BLaER1 (cell line): ENCODE measurements at regions not wholly inside any gene's neighbourhood (a gene's known extent, or its start where the extent isn't known, plus 50 kb on each side); places are given as distances from the start of the nearest gene placed in this dataset.

Experiments used
- H3K27ac ChIP-seq: shearing (Covaris generic); formaldehyde crosslinking; 2 replicates; pipeline ENCODE4 v1.8.1; 2022
- H3K27me3 ChIP-seq: shearing (Covaris generic); formaldehyde crosslinking; 2 replicates; pipeline ENCODE4 v1.8.1; 2022
- H3K36me3 ChIP-seq: shearing (Covaris generic); formaldehyde crosslinking; 2 replicates; pipeline ENCODE4 v1.8.1; 2022
- H3K4me1 ChIP-seq: shearing (Covaris generic); formaldehyde crosslinking; 2 replicates; pipeline ENCODE4 v1.8.1; 2022
- H3K4me2 ChIP-seq: shearing (Covaris generic); formaldehyde crosslinking; 2 replicates; pipeline ENCODE4 v1.8.1; 2022
- H3K4me3 ChIP-seq: shearing (Covaris generic); formaldehyde crosslinking; 2 replicates; pipeline ENCODE4 v1.8.1; 2022
- H3K9ac ChIP-seq: shearing (Covaris generic); formaldehyde crosslinking; 2 replicates; pipeline ENCODE4 v1.8.1; 2022
- H3K9me3 ChIP-seq: shearing (Covaris generic); formaldehyde crosslinking; 2 replicates; pipeline ENCODE4 v1.8.1; 2022
- H4K20me1 ChIP-seq: shearing (Covaris generic); formaldehyde crosslinking; 2 replicates; pipeline ENCODE4 v1.8.1; 2022
- Cebpa-rat ChIP-seq: shearing (Covaris generic); IDR thresholded peaks from 2 replicates; pipeline ENCODE4 v1.8.1; 2022

GRCh38 chr2:228902176-228902575 lies 368.9 kb downstream of the PID1 start:
- Histone ChIP-seq H3K27me3 (no peaks in the 10 kb centered on the region), H3K9me3 (no peaks in the 10 kb centered on the region), H3K9ac (no peak overlapping the region), H3K4me2 (no peak overlapping the region), H4K20me1 (no peaks in the 10 kb centered on the region), H3K4me1 (no peaks in the 10 kb centered on the region), H3K36me3 (no peaks in the 10 kb centered on the region), H3K27ac (no peak overlapping the region), H3K4me3 (no peak overlapping the region)
- no peak for TF ChIP-seq Cebpa-rat

- Histone ChIP-seq H3K36me3 (no peaks in the 10 kb centered on the region), H3K9ac (no peak overlapping the region), H4K20me1 (no peaks in the 10 kb centered on the region), H3K4me3 (no peak overlapping the region), H3K27me3 (no peaks in the 10 kb centered on the region), H3K27ac (no peak overlapping the region), H3K4me1 (no peaks in the 10 kb centered on the region), H3K9me3 (peaks cover 5% of the 10 kb centered on the region; the same call in 1 of the 2 replicates), H3K4me2 (no peak overlapping the region)
- TF ChIP-seq Cebpa-rat = no peak
Observed at GRCh38 chr2:228901531-228901930, 369.6 kb downstream of the PID1 start.

GRCh38 chr2:228878138-228878537 lies 392.9 kb downstream of the PID1 start:
- Histone ChIP-seq H3K27ac (no peak overlapping the region), H4K20me1 (no peaks in the 10 kb centered on the region), H3K4me2 (no peak overlapping the region), H3K9me3 (peaks cover 25% of the 10 kb centered on the region), H3K9ac (no peak overlapping the region), H3K4me1 (peaks cover 15% of the 10 kb centered on the region), H3K27me3 (no peaks in the 10 kb centered on the region), H3K4me3 (no peak overlapping the region), H3K36me3 (no peaks in the 10 kb centered on the region)
- TF ChIP-seq Cebpa-rat = no peak

GRCh38 chr2:228876276-228876675 lies 394.8 kb downstream of the PID1 start:
- no peak overlapping the region for H3K4me3 ChIP-seq
- no peak overlapping the region for H3K9ac ChIP-seq
- no peaks in the 10 kb centered on the region for H3K27me3 ChIP-seq
- H3K4me2 ChIP-seq = no peak overlapping the region
- H3K36me3 ChIP-seq = no peaks in the 10 kb centered on the region
- TF ChIP-seq Cebpa-rat = no peak
- peaks cover 31% of the 10 kb centered on the region for H3K9me3 ChIP-seq
- no peaks in the 10 kb centered on the region for H4K20me1 ChIP-seq
- peaks cover 15% of the 10 kb centered on the region for H3K4me1 ChIP-seq
- H3K27ac ChIP-seq = no peak overlapping the region

- peaks cover 31% of the 10 kb centered on the region for H3K9me3 ChIP-seq
- no peak overlapping the region for H3K27ac ChIP-seq
- no peaks in the 10 kb centered on the region for H4K20me1 ChIP-seq
- H3K9ac ChIP-seq = no peak overlapping the region
- H3K4me1 ChIP-seq = peaks cover 15% of the 10 kb centered on the region
- no peaks in the 10 kb centered on the region for H3K36me3 ChIP-seq
- no peaks in the 10 kb centered on the region for H3K27me3 ChIP-seq
- H3K4me2 ChIP-seq = peak overlapping the region; percentile 64
- H3K4me3 ChIP-seq = no peak overlapping the region
- TF ChIP-seq Cebpa-rat = no peak
Observed at GRCh38 chr2:228875152-228875900, 395.8 kb downstream of the PID1 start.

- Histone ChIP-seq H3K9me3 (peaks cover 41% of the 10 kb centered on the region), H3K4me1 (peaks cover 18% of the 10 kb centered on the region), H3K27ac (no peak overlapping the region), H3K4me2 (no peak overlapping the region), H3K4me3 (no peak overlapping the region), H4K20me1 (no peaks in the 10 kb centered on the region), H3K36me3 (peaks cover 9% of the 10 kb centered on the region; the same call in 1 of the 2 replicates), H3K27me3 (no peaks in the 10 kb centered on the region), H3K9ac (no peak overlapping the region)
- no peak for TF ChIP-seq Cebpa-rat
Observed at GRCh38 chr2:228871012-228871411, 400.1 kb downstream of the PID1 start.

- H3K9ac ChIP-seq = no peak overlapping the region
- H3K4me2 ChIP-seq = no peak overlapping the region
- H3K4me3 ChIP-seq = no peak overlapping the region
- H4K20me1 ChIP-seq = no peaks in the 10 kb centered on the region
- H3K27ac ChIP-seq = no peak overlapping the region
- TF ChIP-seq Cebpa-rat = no peak
- H3K4me1 ChIP-seq = peaks cover 19% of the 10 kb centered on the region
- H3K36me3 ChIP-seq = peaks cover 13% of the 10 kb centered on the region; the same call in 1 of the 2 replicates
- H3K27me3 ChIP-seq = no peaks in the 10 kb centered on the region
- peaks cover 52% of the 10 kb centered on the region for H3K9me3 ChIP-seq
Observed at GRCh38 chr2:228869636-228870264, 401.3 kb downstream of the PID1 start.

- H3K27ac ChIP-seq = no peak overlapping the region
- no peak overlapping the region for H3K4me3 ChIP-seq
- no peak overlapping the region for H3K4me2 ChIP-seq
- H3K27me3 ChIP-seq = no peaks in the 10 kb centered on the region
- TF ChIP-seq Cebpa-rat = no peak
- H3K9me3 ChIP-seq = peaks cover 45% of the 10 kb centered on the region
- H4K20me1 ChIP-seq = no peaks in the 10 kb centered on the region
- H3K4me1 ChIP-seq = peaks cover 39% of the 10 kb centered on the region
- peaks cover 13% of the 10 kb centered on the region; the same call in 1 of the 2 replicates for H3K36me3 ChIP-seq
- no peak overlapping the region for H3K9ac ChIP-seq
Observed at GRCh38 chr2:228867406-228867805, 403.7 kb downstream of the PID1 start.

GRCh38 chr2:228866781-228867180 lies 404.3 kb downstream of the PID1 start:
- H3K36me3 ChIP-seq = peaks cover 13% of the 10 kb centered on the region; the same call in 1 of the 2 replicates
- peak overlapping the region; percentile 54; the same call in 1 of the 2 replicates for H3K4me3 ChIP-seq
- no peaks in the 10 kb centered on the region for H4K20me1 ChIP-seq
- peak overlapping the region; percentile 79 for H3K27ac ChIP-seq
- H3K9me3 ChIP-seq = peaks cover 51% of the 10 kb centered on the region
- no peaks in the 10 kb centered on the region for H3K27me3 ChIP-seq
- no peak for TF ChIP-seq Cebpa-rat
- H3K4me1 ChIP-seq = peaks cover 44% of the 10 kb centered on the region
- no peak overlapping the region for H3K9ac ChIP-seq
- H3K4me2 ChIP-seq = no peak overlapping the region

GRCh38 chr2:228866044-228866443 lies 405.0 kb downstream of the PID1 start:
- Histone ChIP-seq H3K9me3 (peaks cover 47% of the 10 kb centered on the region), H3K4me1 (peaks cover 44% of the 10 kb centered on the region), H3K9ac (no peak overlapping the region), H3K27me3 (no peaks in the 10 kb centered on the region), H3K27ac (peak overlapping the region; percentile 79), H3K4me2 (peak overlapping the region; percentile 35; the same call in 1 of the 2 replicates), H3K36me3 (peaks cover 13% of the 10 kb centered on the region; the same call in 1 of the 2 replicates), H3K4me3 (peak overlapping the region; percentile 54), H4K20me1 (no peaks in the 10 kb centered on the region)
- TF ChIP-seq Cebpa-rat = no peak
